Neural progenitor cell (in vitro differentiated cells): ENCODE measurements at regions not wholly inside any gene's neighbourhood (a gene's known extent, or its start where the extent isn't known, plus 50 kb on each side); places are given as distances from the start of the nearest gene placed in this dataset.

ENCODE experiments used
- EZH2 ChIP-seq: fragments of 200-600 bp; sonication (generic); IDR thresholded peaks from 2 replicates; pipeline ENCODE4 v1.6.1; 2017; ENCODE audit warnings: antibody characterized with exemption, mild to moderate bottlenecking, moderate library complexity
- EZH2phosphoT487 ChIP-seq: fragments of 200-600 bp; sonication (generic); IDR thresholded peaks from 2 replicates; pipeline ENCODE4 v1.6.1; 2017; ENCODE audit warnings: antibody characterized with exemption
- TF ChIP-seq, protein P1 (sequence below): fragments of 200-600 bp; sonication (generic); IDR thresholded peaks from 2 replicates; pipeline ENCODE4 v1.5.1; 2017; ENCODE audit warnings: antibody characterized with exemption, mild to moderate bottlenecking

DNA sequence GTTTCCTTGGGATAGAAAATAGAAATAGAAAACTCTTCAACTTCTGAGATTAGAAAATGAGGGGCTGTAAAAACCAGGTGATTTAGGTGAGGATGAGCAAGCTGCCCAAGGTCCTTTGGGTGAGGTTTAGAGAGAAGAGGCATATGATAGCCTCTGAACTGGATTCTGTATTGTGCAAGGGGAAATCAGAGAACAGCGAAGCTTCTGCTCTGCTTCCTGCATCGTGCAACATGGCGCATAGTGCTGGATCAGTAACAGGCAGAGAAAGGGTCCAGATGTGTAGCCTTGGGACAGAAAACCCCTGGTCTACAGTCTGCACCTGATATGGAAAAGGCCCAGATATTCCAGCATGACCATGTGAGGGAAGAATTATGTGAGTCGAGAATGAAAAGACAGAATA is 121.7 kb downstream of the MBL2 start:
- TF ChIP-seq, protein P1, sequence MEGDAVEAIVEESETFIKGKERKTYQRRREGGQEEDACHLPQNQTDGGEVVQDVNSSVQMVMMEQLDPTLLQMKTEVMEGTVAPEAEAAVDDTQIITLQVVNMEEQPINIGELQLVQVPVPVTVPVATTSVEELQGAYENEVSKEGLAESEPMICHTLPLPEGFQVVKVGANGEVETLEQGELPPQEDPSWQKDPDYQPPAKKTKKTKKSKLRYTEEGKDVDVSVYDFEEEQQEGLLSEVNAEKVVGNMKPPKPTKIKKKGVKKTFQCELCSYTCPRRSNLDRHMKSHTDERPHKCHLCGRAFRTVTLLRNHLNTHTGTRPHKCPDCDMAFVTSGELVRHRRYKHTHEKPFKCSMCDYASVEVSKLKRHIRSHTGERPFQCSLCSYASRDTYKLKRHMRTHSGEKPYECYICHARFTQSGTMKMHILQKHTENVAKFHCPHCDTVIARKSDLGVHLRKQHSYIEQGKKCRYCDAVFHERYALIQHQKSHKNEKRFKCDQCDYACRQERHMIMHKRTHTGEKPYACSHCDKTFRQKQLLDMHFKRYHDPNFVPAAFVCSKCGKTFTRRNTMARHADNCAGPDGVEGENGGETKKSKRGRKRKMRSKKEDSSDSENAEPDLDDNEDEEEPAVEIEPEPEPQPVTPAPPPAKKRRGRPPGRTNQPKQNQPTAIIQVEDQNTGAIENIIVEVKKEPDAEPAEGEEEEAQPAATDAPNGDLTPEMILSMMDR = no peak
- TF ChIP-seq EZH2phosphoT487 = no peak
- no peak for TF ChIP-seq EZH2
